Caco-2 (cell line): ENCODE measurements at regions not wholly inside any gene's neighbourhood (a gene's known extent, or its start where the extent isn't known, plus 50 kb on each side); places are given as distances from the start of the nearest gene placed in this dataset.

Source experiments
- BruUV-seq: library from RNA; stranded (reverse); fragments of 400-500 nt; replicated peaks from 2 replicates; lab custom pipeline; 2021; lab: Mats Ljungman, UMichigan
- CTCF ChIA-PET: fragments of 300-600 bp; sonication (Branson Sonifier 250); formaldehyde crosslinking; loops from one replicate; lab custom pipeline; 2022; ENCODE audit warnings: antibody characterized with exemption; lab: Charles Lee
- POLR2A ChIA-PET: fragments of 300-600 bp; sonication (Branson Sonifier 250); formaldehyde crosslinking; loops from one replicate; lab custom pipeline; 2022; ENCODE audit warnings: antibody characterized with exemption; lab: Charles Lee
- DNase-seq, 2 experiments: peaks; one replicate each; pipeline versions ENCODE4 v3.0.0 to v3.0.0-alpha.2; 2020 to 2022
- H3K27me3 ChIP-seq: replicated peaks from 2 replicates; pipeline ENCODE4 v1.6.0; 2011; ENCODE audit warnings: low read length; ENCODE audit not compliant: control insufficient read depth, insufficient read depth
- H3K36me3 ChIP-seq: 2 replicates; pipeline ENCODE4 v1.5.1; 2011; ENCODE audit warnings: low read length; ENCODE audit not compliant: control insufficient read depth, insufficient read depth
- H3K4me1 ChIP-seq: fragments of 250-450 bp; sonication (Bioruptor Pico); 2 replicates; pipeline ENCODE4 v1.5.1; 2020; ENCODE audit warnings: mild to moderate bottlenecking
- H3K4me3 ChIP-seq: 2 replicates; pipeline ENCODE4 v1.5.1; 2011; ENCODE audit warnings: low read depth, mild to moderate bottlenecking, control low read depth, low read length
- H3K9me3 ChIP-seq: fragments of 250-450 bp; sonication (Bioruptor Pico); 2 replicates; pipeline ENCODE4 v1.5.1; 2020; ENCODE audit warnings: mild to moderate bottlenecking, moderate library complexity
- H3K27ac Mint-ChIP-seq: one replicate; pipeline ENCODE4 v1.8.0; 2022; ENCODE audit warnings: mixed read lengths; ENCODE audit not compliant: unreplicated experiment
- H3K27me3 Mint-ChIP-seq: one replicate; pipeline ENCODE4 v1.8.0; 2022; ENCODE audit warnings: mixed read lengths; ENCODE audit not compliant: insufficient read depth, unreplicated experiment
- H3K36me3 Mint-ChIP-seq: one replicate; pipeline ENCODE4 v1.8.0; 2022; ENCODE audit warnings: mild to moderate bottlenecking, mixed read lengths; ENCODE audit not compliant: insufficient read depth, unreplicated experiment
- H3K4me1 Mint-ChIP-seq: one replicate; pipeline ENCODE4 v1.8.0; 2022; ENCODE audit warnings: low read depth, mixed read lengths; ENCODE audit not compliant: unreplicated experiment
- H3K4me3 Mint-ChIP-seq: one replicate; pipeline ENCODE4 v1.8.0; 2022; ENCODE audit warnings: mild to moderate bottlenecking, moderate library complexity, mixed read lengths; ENCODE audit not compliant: unreplicated experiment
- H3K9me3 Mint-ChIP-seq: one replicate; pipeline ENCODE4 v1.8.0; 2022; ENCODE audit warnings: mixed read lengths; ENCODE audit not compliant: unreplicated experiment
- intact Hi-C: fragments of 100-400 bp; cut with micrococcal nuclease; formaldehyde crosslinking; loops from one replicate; pipeline ENCODE4 v1.10.0; 2022; ENCODE audit not compliant: unreplicated experiment
- TF ChIP-seq, protein P1 (sequence below), 2 experiments: fragments of 200-600 bp in 1 of 2; IDR thresholded peaks; 1 replicate in 1 of 2; 2 replicates in 1 of 2; pipeline versions ENCODE4 v1.5.1 to v1.8.0; 2011 to 2022; ENCODE audit warnings: antibody characterized with exemption in 1 of 2, control low read depth in 1 of 2, inconsistent platforms in 1 of 2, low read depth in 1 of 2, low read length in 1 of 2, mild to moderate bottlenecking in 1 of 2, moderate library complexity in 1 of 2; ENCODE audit not compliant: insufficient read depth in 1 of 2, severe bottlenecking in 1 of 2, unreplicated experiment in 1 of 2

DNA sequence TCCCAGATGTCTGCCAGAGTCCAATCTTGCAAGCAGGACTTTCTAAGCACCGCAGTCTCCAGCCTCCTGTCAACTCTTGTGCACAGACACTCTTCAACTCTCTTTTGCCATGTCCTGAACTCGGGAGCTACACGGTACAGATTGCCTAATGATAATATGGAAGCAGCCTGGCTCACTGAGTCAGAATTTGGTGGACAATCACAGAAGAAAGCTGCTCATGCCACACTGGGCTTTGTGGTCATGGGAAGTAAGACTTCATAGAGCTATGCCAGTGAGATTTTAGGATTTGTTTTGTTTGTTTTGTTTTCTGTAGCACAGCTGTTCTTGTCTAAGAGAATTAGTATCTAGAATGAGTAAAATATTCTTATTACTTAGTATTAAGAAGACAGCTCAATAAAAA, 144.1 kb upstream of the PRSS58 start:
- H3K27me3 ChIP-seq: no peaks in the 10 kb centered on the region
- no peak overlapping the region for H3K4me3 ChIP-seq
- no peak for DNase-seq
- H3K9me3 ChIP-seq: no peaks in the 10 kb centered on the region
- H3K4me3 Mint-ChIP-seq: no peak overlapping the region
- no TSS peak for BruUV-seq
- POLR2A ChIA-PET: no interaction called here
- H3K36me3 Mint-ChIP-seq: no peaks in the 10 kb centered on the region
- no peaks in the 10 kb centered on the region for H3K36me3 ChIP-seq
- CTCF ChIA-PET: interaction anchor here (1.1 kb wide), 1 partner anchor 12 kb away, joined by 3 read pairs; no protein-coding TSS in a partner anchor
- TF ChIP-seq, protein P1, sequence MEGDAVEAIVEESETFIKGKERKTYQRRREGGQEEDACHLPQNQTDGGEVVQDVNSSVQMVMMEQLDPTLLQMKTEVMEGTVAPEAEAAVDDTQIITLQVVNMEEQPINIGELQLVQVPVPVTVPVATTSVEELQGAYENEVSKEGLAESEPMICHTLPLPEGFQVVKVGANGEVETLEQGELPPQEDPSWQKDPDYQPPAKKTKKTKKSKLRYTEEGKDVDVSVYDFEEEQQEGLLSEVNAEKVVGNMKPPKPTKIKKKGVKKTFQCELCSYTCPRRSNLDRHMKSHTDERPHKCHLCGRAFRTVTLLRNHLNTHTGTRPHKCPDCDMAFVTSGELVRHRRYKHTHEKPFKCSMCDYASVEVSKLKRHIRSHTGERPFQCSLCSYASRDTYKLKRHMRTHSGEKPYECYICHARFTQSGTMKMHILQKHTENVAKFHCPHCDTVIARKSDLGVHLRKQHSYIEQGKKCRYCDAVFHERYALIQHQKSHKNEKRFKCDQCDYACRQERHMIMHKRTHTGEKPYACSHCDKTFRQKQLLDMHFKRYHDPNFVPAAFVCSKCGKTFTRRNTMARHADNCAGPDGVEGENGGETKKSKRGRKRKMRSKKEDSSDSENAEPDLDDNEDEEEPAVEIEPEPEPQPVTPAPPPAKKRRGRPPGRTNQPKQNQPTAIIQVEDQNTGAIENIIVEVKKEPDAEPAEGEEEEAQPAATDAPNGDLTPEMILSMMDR (IDR thresholded peaks at IDR 0.05; ENCODE audit: insufficient read depth in 1 of 2, low read depth in 1 of 2, low read length in 1 of 2, severe bottlenecking in 1 of 2, unreplicated experiment in 1 of 2): no peak
- no peaks in the 10 kb centered on the region for H3K4me1 ChIP-seq
- no peaks in the 10 kb centered on the region for H3K4me1 Mint-ChIP-seq
- intact Hi-C loops: no loop called here
- no peak overlapping the region for H3K27ac Mint-ChIP-seq
- peaks cover 20% of the 10 kb centered on the region for H3K27me3 Mint-ChIP-seq
- H3K9me3 Mint-ChIP-seq: no peaks in the 10 kb centered on the region

DNA sequence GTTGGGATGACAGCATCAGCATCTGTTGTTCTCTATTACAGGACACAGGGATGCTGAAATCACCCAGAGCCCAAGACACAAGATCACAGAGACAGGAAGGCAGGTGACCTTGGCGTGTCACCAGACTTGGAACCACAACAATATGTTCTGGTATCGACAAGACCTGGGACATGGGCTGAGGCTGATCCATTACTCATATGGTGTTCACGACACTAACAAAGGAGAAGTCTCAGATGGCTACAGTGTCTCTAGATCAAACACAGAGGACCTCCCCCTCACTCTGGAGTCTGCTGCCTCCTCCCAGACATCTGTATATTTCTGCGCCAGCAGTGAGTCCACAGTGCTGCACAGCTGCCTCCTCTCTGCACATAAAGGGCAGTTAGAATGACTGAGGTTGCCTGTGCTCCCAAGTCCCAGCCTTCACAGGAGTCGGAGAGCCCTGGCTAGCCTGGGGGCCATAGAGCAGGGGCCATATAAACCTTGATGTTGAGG, 142.2 kb upstream of the PRSS58 start:
- H3K36me3 Mint-ChIP-seq: no peaks in the 10 kb centered on the region
- no peak for DNase-seq
- TF ChIP-seq, protein P1 (IDR thresholded peaks at IDR 0.05; ENCODE audit: insufficient read depth in 1 of 2, low read depth in 1 of 2, low read length in 1 of 2, severe bottlenecking in 1 of 2, unreplicated experiment in 1 of 2): no peak
- intact Hi-C loops: no loop called here
- BruUV-seq: no TSS peak
- H3K4me1 ChIP-seq: no peaks in the 10 kb centered on the region
- POLR2A ChIA-PET: no interaction called here
- H3K4me3 Mint-ChIP-seq: no peak overlapping the region
- no peak overlapping the region for H3K27ac Mint-ChIP-seq
- no peaks in the 10 kb centered on the region for H3K27me3 ChIP-seq
- no peak overlapping the region for H3K4me3 ChIP-seq
- no peaks in the 10 kb centered on the region for H3K4me1 Mint-ChIP-seq
- H3K9me3 Mint-ChIP-seq: no peaks in the 10 kb centered on the region
- peaks cover 24% of the 10 kb centered on the region for H3K27me3 Mint-ChIP-seq
- no peaks in the 10 kb centered on the region for H3K36me3 ChIP-seq
- no peaks in the 10 kb centered on the region for H3K9me3 ChIP-seq
- CTCF ChIA-PET: no interaction called here

DNA sequence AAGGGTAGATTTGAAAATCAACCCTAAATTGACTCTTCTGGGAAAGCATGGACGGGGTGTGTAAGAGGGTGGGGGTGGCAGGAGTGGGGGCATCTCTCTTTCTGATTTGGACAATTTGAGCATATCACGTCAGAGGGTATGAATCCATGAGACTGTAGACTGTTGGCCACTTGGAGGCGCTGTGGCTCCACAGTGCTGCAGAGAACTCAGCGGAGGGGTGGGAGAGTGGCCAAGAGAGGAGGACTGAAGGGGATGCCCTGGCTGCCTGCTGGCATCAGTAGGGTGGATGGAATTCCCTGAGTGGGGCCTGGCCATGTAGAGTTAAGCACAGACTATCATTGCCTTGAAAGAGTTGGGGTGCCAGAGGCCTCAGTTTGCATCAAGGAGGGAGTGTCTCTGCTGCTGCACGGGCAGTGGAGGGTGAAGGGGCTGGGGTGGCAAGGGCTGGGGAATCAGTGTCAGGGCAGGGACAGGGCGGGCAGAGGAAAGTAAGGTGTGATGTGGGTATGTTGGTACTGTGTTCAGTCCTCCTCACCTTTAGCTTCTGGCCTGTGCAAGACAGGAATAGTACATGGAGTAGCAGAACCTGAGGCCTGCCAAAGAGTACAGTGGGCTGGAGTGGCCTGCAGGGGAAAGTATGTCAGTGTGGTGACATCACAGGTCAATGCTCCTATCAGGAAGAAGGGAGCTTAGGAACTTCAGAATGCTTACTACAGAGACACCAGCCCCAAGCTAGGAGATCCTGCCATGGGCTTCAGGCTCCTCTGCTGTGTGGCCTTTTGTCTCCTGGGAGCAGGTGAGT, 133.5 kb upstream of the PRSS58 start:
- Mint-ChIP-seq H3K36me3 (no peaks in the 10 kb centered on the region), H3K27me3 (peaks cover 4% of the 10 kb centered on the region), H3K4me1 (no peaks in the 10 kb centered on the region), H3K4me3 (no peak overlapping the region), H3K27ac (no peak overlapping the region), H3K9me3 (no peaks in the 10 kb centered on the region)
- Histone ChIP-seq H3K27me3 (no peaks in the 10 kb centered on the region), H3K4me1 (peaks cover 5% of the 10 kb centered on the region; the same call in 1 of the 2 replicates), H3K4me3 (no peak overlapping the region), H3K9me3 (no peaks in the 10 kb centered on the region), H3K36me3 (no peaks in the 10 kb centered on the region)
- no peak for DNase-seq
- TF ChIP-seq, protein P1 (IDR thresholded peaks at IDR 0.05; ENCODE audit: insufficient read depth in 1 of 2, low read depth in 1 of 2, low read length in 1 of 2, severe bottlenecking in 1 of 2, unreplicated experiment in 1 of 2): peak; percentile 12 to 23
- POLR2A ChIA-PET: no interaction called here
- CTCF ChIA-PET: interaction anchor here (0.6 kb wide), 2 partner anchors 30 to 143 kb away, joined by 3 read pairs; no protein-coding TSS in a partner anchor
- no TSS peak for BruUV-seq
- intact Hi-C loops: loop anchor here (1.0 kb wide), 1 partner anchor 92 kb away; no protein-coding TSS in a partner anchor
